ENCODE measurements at regions not wholly inside any gene's neighbourhood (a gene's known extent, or its start where the extent isn't known, plus 50 kb on each side); places are given as distances from the start of the nearest gene placed in this dataset.
"Not testable (repeated sequence)": the region's sequence is repeated elsewhere in the genome, so short reads cannot be mapped to it uniquely, and the experiment has no call there.

DNA sequence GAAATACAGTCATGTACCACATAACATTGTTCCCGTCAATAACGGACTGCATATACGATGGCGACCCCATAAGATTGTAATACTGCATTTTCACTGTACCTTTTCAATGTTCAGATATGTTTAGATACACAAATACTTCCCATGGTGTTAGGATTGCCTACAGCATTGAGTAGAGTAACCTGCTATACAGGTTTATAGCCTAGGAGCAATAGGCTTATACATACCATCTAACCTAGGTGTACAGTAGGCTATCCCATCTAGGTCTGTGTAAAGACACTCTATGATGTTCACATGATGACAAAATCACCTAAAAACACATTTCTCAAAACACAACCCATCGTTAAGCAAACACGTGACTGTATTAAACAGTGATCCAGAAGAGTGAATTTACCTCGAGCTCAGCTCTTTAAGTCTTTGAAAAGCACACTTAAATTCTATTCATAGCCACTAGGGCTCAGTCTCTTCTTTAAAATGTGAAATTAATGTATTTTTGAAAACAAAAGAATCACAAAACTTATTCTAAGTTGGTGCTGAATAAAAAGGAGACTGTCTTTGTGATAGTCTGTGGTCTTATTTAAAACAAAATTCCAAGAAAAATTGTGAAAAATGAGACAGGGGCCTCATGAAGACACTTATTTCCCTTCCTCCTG is 239.1 kb upstream of the ARID2 start:
- in situ Hi-C loops (cut with HindIII; ENCODE audit: low sequenced_read_pairs) = no loop called here
- no peak for DNase-seq (ENCODE audit: low spot score)

DNA sequence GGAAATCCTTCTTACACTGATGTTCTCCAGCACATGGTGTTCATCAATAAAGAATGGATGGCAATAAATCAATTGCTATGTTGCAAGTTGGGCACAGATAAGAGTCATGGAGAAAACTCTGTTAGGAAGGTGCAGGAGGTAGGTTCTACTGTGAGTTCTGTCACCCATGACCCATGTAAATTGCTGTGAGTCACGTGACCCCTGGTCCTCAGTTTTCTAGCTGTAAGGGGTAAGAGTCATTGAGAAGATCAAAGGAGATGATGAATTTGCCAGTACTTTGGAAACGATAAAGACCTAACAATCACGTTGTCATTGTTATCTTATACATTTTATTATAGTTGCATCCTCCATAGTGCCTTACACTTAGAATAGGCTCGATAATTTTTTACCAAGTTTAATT is 235.2 kb upstream of the ARID2 start:
- in situ Hi-C loops (cut with HindIII; ENCODE audit: low sequenced_read_pairs) = no loop called here
- no peak for DNase-seq (ENCODE audit: low spot score)

DNA sequence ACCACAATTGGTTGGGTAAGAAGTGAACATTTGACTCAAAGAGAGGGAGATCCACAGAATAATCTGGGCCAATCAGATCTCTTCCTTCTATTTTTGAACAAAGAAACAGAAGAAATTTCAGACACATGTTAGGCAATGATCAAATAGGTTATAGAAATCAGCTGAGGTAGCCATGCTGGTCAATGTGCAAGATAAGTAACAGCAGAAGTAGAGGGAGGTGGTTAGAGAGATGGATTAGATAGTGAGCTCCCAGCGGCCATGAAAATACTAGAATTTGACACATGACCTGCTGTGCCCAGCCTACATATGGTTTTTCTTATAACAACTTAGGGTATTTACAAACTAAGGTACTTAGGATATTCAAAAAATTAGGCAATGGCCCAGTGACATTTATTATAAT is 230.9 kb upstream of the ARID2 start:
- in situ Hi-C loops (cut with HindIII; ENCODE audit: low sequenced_read_pairs) = no loop called here
- DNase-seq (ENCODE audit: low spot score) = no peak

DNA sequence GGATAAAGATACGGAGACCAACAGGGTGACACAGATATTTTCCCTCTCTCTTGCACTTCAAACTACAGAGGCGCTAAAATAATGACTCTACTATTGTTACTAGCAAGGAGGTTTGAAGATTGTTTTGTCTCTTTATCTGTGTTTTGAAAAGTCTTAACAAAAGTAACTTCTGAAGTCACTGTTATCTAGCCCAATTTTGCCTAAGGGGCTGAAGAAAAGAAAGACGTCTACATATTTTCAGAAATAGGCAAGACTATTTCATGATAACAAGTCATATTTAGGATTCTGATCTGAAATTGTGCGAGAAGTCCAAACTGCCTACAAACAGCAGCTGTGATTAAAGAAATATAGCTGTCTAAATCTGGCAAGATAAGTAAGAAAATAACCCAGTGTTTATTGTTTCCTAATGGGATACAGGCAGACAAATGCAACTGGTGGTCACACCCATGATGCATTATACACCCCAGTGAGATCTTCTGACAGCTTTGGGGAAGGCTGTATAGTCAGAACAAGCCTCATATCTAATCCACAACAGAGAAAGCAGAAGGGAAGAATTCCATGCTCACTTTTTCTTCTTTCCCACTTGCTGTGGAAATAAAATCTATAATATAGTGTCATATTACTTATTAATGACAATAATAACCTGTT is 226.9 kb upstream of the ARID2 start:
- in situ Hi-C loops (cut with HindIII; ENCODE audit: low sequenced_read_pairs) = no loop called here

DNA sequence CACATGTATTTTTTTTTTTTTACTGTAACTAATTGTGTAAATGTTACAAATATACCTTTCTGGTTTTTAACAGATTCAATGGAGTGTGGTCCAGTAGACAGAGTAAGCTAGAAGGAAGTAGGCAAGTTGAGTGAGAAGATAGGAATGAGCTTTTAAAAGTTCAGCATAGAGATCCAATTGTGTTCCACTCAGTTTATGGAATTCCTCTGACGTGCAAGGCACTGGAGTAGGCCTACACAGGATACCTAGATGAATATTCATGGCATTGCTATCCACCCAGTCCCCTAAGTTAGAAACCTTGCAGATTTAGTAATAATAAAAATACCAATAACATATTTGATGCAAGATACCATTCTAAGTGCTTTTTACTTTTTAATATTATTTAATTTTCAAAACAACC is 225.6 kb upstream of the ARID2 start:
- DNase-seq (ENCODE audit: low spot score) = no peak
- in situ Hi-C loops (cut with HindIII; ENCODE audit: low sequenced_read_pairs) = no loop called here

More for the DNA sequence above, 226.9 kb upstream of the ARID2 start:
- no peak for DNase-seq (ENCODE audit: low spot score)

DNA sequence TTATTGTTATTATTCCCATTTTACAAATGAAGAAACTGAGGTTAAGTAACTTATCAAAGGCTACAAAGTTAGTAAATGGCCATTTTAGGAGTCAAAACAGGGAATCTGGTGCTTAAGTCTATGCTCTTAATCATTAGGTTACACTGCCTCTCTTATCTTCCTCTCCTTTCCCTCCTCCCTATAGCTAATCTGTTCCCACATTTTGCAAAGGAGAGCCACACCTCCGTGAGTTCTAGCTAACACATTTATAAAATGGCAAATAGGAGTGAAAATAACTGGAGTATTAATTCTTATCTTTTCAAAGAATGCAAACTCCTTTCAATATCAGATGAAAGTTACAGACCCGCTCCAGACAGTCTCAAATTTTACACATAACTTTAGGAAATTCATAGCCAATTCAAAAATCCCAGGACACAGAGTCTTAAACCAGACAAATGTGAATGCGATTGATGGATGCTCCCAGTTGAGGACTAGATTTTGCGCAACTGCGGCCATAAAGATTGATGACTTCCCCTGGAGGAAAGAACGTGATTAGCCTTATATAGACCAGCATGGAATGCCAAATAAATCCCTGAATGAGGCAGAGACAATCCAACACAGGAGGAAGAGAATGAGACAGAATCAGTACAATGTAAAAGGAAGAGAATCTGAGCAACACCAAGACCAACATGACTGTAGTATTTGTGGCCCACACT is 225.0 kb upstream of the ARID2 start:
- in situ Hi-C loops (cut with HindIII; ENCODE audit: low sequenced_read_pairs) = no loop called here

DNA sequence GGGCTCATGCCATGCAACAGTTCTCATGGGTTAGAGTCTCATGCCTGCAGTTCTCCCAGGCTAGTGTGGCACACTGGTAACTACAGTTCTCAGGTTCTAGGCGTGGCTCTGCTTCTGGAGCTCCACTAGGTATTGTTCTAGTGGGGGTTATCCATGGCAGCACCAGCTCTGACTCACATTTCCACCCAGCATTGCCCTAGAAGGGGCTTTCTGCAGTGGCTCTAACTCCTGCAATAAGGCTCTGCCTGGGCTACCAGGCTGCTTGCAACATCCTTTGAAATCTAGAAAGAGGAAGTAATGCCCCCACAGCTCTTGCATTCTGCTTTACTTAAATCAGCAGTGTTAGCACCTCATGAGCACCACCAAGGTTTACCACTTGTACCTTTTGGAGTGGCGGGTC is 220.3 kb upstream of the ARID2 start:
- no peak for DNase-seq (ENCODE audit: low spot score)
- in situ Hi-C loops (cut with HindIII; ENCODE audit: low sequenced_read_pairs) = no loop called here

More for the DNA sequence above, 225.0 kb upstream of the ARID2 start:
- no peak for DNase-seq (ENCODE audit: low spot score)

DNA sequence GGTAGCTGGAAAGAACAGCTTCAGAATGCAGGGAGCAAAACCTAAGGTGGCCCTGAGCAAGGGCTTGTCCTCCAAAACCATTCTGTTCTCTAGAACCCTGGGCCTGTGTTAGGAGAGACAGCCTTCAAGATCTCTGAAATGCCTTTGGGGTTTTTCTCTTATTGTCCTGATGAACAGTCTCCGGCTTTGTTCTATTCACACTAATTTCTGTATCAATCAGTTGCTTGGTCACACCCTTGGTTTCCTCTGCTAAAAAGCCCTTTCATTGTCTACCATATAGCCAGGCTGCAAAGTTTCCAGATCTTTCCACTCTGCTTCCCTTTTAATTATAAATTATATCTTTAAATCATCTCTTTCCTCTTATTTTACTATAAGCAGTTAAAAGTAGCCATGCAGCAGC is 219.9 kb upstream of the ARID2 start:
- DNase-seq (ENCODE audit: low spot score) = no peak
- in situ Hi-C loops (cut with HindIII; ENCODE audit: low sequenced_read_pairs) = no loop called here

DNA sequence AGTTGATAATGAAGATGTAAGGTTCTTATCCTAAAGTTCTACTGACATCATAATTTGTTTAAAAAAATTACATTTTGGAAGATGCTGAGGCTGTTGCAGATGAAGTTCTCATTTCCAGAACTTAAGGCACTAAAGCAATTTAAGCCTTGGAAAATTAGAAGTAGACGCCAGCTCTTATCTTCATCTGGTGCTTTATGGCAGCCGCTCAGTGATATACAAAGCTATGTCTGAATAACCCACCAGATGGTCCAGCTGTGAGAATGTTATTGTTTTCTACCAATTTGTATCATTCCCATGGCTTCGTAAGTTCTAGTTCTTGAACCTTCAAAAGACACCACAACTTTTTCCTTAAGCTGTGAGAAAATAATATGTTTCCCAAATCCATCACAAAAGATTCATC is 212.1 kb upstream of the ARID2 start:
- no peak for DNase-seq (ENCODE audit: low spot score)
- in situ Hi-C loops (cut with HindIII; ENCODE audit: low sequenced_read_pairs) = no loop called here

DNA sequence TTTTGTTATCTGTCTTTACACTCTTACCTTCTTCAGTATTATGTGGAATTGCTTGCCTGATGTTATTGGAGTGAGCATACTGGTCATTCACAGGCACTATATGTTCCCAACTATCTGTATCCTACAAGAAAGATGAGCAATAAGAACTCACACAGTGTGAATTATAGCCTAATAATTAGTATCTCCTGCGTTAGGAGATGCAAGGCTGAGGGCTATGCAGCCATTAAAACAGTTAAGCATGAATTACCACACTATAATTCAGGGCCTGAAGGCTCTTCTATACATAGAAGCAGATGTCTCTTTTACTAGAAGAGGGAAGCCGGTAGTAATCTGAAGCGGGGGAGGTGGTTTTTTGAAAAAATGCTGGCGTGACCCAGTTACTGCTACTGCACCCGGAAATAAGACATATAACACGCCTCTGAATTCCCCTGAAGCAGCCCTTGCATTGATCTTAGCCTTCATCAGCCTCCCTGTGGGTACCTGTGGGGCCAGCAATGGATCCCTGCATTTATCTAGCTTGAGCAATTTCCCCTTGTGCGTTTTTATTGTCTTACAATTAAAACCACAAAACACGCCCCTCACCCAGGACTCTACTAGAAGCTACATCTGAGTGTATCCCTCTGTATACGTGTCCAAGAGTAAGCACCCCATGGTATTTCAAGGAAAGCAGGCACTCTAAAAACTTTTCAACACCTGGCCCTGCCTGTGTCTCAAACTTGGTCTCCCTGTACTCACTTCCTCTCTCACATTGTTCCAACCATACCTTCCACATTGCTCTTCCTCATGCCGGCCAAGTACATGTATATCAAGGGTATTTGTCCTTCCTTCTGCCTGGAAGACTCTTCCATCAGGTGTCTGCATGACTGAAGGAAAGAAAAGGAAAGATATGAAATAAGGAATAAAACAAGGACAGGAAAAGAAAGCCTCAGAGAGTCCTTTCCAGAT is 210.9 kb upstream of the ARID2 start:
- no peak for DNase-seq (ENCODE audit: low spot score)
- in situ Hi-C loops (cut with HindIII; ENCODE audit: low sequenced_read_pairs) = no loop called here

DNA sequence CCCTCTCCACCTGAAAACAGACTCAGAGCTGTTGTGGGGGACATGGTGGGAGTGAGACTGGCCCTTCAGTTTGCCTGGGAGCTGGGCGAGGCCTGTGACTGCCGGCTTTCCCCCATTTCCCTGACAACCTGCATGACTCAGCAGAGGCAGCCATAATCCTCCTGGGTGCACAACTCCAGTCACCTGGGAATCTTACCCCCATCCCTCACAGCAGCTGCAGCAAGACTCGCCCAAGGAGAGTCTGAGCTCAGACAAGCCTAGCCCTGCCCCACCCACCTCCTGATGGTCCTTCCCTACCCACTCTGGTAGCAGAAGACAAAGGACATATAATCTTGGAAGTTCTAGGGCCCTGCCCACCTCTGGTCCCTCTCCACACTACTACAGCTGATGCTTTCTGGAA is 207.3 kb upstream of the ARID2 start:
- no peak for DNase-seq (ENCODE audit: low spot score)
- in situ Hi-C loops (cut with HindIII; ENCODE audit: low sequenced_read_pairs) = no loop called here

DNA sequence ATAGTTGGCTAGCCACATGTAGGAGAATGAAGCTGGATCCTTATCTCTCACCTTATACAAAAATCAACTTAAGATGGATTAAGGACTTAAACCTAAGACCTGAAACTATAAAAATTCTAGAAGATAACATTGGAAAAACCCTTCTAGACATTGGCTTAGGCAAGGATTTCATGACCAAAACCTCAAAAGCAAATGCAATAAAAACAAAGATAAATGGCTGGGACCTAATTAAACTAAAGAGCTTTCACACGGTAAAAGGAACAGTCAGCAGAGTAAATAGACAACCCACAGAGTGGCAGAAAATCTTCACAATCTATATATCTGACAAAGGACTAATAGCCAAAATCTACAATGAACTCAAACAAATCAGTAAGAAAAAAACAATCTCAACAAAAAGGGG is 202.7 kb upstream of the ARID2 start:
- in situ Hi-C loops (cut with HindIII; ENCODE audit: low sequenced_read_pairs); DNase-seq (ENCODE audit: low spot score): not testable (repeated sequence)

DNA sequence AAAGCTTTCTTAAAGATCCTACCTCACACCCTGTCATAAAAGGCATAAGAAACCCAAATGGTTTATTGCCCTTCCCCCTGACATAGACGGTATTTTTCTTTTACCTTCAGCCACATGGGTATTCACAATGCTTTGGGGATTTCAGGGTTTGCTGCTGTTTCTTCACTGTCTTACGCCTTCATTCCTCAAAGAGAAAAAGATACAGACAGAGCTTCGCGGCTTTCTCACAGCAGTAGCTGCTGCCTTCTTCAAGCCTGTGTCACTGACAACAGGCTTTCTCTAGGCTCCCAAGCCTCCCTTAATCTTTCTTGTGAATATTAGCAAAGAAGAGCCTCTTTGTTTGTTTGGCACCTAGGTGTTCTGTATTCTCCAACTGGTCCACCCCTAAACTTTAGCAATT is 197.4 kb upstream of the ARID2 start:
- DNase-seq (ENCODE audit: low spot score) = no peak
- in situ Hi-C loops (cut with HindIII; ENCODE audit: low sequenced_read_pairs) = no loop called here

DNA sequence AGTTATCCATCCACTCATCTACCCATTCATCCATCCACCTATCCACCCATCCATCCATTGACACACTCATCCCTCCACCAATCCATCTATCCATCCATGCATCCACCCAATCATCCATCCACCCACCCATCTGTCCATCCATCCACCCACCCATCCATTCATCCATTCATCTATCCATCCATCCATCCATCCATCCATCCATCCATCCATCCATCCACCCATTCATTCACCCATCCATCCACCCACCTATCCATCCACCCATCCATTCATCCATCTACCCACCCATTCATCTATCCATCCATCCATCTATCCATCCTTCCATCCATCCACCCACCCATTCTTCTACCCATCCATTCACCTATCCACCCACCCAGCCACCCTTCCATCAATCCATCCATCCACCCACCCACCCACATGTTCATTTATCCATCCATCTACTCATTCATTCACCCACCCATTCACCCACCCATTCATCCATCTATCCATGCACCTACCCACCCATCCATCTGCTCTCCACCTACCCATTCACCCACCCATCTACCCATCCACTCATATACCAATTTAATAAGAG is 193.8 kb upstream of the ARID2 start:
- DNase-seq (ENCODE audit: low spot score) = no peak
- in situ Hi-C loops (cut with HindIII; ENCODE audit: low sequenced_read_pairs) = no loop called here

DNA sequence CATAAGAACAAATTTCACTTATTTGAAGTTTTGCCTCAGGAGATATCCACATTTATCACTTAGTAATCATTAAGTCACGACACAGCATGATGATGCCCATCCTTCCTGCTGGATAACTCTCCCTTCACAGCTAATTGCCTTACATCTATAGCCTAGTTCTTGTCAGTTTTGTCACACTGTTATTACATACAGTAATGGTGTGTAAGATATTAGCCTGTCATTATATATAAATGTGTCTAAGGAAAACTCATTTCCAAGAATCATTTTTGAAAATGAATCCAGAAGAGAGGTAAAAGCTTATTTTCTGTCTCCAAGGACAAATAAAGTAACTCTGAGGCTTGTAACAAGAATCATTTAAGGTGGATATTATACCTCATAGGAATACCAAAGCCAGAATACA is 193.2 kb upstream of the ARID2 start:
- in situ Hi-C loops (cut with HindIII; ENCODE audit: low sequenced_read_pairs) = no loop called here
- DNase-seq (ENCODE audit: low spot score) = no peak

DNA sequence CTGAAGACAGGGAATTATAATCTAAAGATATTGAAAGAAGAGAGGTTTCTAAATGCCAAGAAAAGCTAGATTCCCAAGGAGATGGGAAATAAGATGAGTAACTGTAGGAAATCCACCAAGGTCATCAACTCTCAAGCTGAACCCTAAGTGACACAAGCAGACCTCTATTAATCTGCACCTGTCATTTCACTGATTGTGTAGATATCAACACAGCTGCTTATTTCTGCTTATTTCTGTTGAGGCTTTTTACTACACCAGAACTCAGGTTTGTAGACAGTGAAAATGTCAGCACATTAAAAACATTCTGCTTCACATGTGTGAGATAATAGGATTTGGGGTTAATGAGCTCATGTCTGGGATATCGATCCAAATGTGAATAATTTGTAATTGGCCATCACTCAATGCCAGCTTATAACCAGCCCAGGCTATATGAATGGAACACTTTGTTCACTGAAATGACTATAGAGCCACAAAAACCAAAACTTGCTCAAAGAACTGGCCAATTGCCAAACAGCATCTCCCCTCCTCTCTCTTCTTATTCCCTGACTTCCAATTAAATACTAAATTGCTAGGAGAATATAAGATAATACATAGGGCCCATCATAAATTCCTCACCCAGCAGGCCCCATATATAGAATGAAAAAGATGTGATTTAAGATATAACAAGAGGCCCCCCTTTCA is 188.7 kb upstream of the ARID2 start:
- DNase-seq (ENCODE audit: low spot score) = no peak
- in situ Hi-C loops (cut with HindIII; ENCODE audit: low sequenced_read_pairs) = no loop called here

DNA sequence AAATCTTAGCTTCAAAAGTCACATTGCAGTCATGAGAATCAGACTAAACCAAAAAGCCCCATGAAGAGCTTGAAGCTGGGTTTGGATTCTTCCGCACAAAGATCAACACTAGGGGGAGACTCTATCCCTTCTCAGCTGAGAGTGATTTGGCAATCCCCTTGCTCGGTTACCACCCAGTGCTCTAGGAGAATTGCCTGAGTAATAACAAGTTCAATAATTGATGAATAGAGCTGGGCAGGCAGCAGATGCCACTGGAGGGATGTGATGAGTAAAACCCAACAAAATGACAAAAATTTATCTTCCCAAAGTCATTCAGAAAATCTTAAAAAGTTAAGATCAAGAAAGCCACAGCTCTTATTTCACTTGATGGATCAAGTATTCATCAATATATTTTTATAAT is 185.6 kb upstream of the ARID2 start:
- DNase-seq (ENCODE audit: low spot score) = peak; percentile 39
- in situ Hi-C loops (cut with HindIII; ENCODE audit: low sequenced_read_pairs) = no loop called here

DNA sequence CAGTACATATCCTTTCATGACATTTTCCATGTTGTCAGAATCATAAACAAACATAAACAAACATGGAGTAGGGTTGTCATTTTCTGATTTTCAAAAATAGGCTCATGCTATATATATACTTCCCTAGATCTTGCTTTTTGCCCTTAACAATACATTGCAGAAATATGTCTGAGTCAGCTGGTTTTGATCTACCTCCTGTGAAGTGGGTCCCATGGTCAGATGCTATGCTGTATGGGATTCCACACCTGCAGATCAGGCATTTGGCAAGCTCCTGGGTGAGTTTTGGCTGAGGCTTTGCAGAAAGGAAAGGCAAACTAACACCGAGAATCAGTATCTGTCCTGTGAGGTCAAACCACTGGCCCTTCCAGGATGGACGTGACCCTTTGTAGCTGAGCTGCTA is 183.0 kb upstream of the ARID2 start:
- in situ Hi-C loops (cut with HindIII; ENCODE audit: low sequenced_read_pairs) = no loop called here
- DNase-seq (ENCODE audit: low spot score) = no peak

DNA sequence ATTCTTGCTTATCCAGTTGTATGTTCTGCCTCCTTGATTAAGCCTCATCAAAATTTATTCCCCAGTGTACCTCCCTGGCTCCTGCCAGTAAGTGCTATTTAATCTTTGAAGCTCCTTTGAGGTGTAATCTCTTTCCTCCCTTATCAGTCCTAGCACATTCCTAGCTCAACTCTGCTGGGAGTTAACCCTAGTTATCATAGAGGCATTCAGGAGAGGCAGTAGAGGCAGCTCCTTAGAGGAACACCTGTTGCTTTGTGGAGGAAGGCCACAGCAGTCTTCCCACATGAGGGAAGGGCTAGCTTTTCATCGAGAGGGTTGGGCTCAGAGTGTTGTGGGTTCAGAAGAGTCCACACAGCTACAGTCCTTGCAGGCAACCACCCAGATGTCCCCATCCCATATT is 182.4 kb upstream of the ARID2 start:
- in situ Hi-C loops (cut with HindIII; ENCODE audit: low sequenced_read_pairs) = no loop called here
- DNase-seq (ENCODE audit: low spot score) = no peak

Data from G401 (cell line).